ENCODE measurements at regions not wholly inside any gene's neighbourhood (a gene's known extent, or its start where the extent isn't known, plus 50 kb on each side); places are given as distances from the start of the nearest gene placed in this dataset.

DNA sequence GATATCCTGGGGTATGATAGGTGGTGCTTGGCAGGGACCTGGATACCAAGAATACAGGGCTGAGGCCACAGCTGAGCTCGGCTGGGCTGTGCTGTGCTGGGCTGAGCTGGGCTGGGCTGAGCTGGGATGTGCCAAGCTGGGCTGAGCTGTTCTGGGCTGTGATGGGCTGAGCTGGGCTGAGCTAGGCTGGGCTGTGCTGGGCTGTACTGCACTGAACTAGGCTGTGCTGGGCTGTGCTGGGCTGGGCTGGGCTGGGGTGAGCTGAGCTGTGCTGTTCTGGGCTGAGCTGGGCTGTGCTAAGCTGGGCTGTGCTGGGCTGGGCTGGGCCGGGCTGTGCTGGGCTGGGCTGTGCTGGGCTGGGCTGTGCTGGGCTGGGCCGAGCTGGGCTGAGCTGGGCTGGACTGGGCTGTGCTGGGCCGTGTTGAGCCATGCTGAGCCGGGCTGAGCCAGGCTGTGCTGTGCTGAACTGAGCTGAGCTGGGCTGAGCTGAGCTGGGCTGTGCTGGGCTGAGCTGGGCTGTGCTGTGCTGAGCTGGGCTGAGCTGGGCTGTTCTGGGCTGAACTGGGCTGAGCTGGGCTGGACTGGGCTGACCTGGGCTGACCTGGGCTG lies 94.7 kb upstream of the ACTRT2 start:
- H3K27ac ChIP-seq (ENCODE audit: low read length): no peak overlapping the region

DNA sequence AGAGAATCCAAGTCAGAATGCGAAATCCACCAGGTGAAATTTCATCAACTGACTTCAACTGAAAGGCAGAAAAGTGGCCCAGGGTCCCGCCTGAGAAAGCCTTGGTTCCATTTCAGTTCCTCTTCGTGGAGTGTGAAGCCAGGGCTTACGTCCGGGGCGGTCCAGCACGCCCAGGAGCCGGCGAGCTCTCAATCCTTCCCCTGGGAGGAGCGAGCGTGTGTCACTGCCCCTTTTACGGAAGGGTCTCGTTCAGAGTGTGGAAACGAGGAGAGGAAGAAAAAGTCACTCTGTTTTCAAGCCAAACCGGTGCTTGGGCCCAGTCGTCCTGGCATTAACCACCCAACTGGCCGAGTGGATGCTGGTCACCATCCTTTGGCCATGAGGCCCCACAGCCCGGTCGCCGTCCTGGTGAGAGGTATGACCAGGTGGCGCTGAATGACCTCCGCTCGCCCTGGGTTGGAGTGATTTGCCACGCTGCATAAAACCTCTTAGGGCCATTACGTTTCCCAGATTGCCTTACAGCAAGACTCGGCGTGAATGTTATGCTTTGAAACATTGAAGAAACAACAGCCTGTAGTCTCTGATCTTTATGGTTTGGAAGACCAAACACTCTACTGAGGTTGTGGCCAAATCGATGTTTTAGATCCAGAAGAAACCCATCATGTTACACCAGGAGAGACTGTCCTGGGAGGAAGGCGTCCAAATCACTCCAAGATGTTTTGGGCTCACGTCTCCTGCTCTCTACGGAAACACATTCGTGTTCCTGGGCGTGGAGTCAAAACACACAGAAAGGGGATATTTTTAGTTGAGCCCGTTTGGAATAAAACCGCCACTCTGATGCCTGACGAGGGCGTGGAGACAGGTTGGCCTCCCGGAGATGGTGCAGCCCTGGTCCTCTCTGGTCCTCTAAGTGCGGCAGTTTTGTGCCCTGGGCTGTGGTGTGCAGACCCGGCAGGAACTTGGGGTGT lies 93.6 kb upstream of the ACTRT2 start:
- Histone ChIP-seq H3K27me3 (ENCODE audit: control insufficient read depth, insufficient read depth, low read length) (peaks cover 76% of the 10 kb centered on the region), H3K9me3 (replicated peaks; ENCODE audit: control insufficient read depth, low read depth, low read length) (peaks cover 4% of the 10 kb centered on the region), H3K36me3 (ENCODE audit: control insufficient read depth, insufficient read depth, low read length) (no peaks in the 10 kb centered on the region), H3K4me3 (ENCODE audit: low read length) (no peak overlapping the region), H3K4me1 (ENCODE audit: control insufficient read depth, insufficient read depth, low read length) (peaks cover 23% of the 10 kb centered on the region), H3K27ac (ENCODE audit: low read length) (no peak overlapping the region)
- DNase-seq: peak; percentile 85
- 28% methylated on average over 38 of the region's 40 CpGs for WGBS (ENCODE audit: insufficient coverage)

More for the DNA sequence above, 94.7 kb upstream of the ACTRT2 start:
- Histone ChIP-seq H3K27me3 (ENCODE audit: control insufficient read depth, insufficient read depth, low read length) (peaks cover 64% of the 10 kb centered on the region), H3K9me3 (replicated peaks; ENCODE audit: control insufficient read depth, low read depth, low read length) (peaks cover 4% of the 10 kb centered on the region), H3K4me3 (ENCODE audit: low read length) (no peak overlapping the region), H3K4me1 (ENCODE audit: control insufficient read depth, insufficient read depth, low read length) (peaks cover 23% of the 10 kb centered on the region), H3K36me3 (ENCODE audit: control insufficient read depth, insufficient read depth, low read length) (no peaks in the 10 kb centered on the region)
- DNase-seq: no peak
- WGBS (ENCODE audit: insufficient coverage): 79% methylated on average over 5 of the region's 5 CpGs

DNA sequence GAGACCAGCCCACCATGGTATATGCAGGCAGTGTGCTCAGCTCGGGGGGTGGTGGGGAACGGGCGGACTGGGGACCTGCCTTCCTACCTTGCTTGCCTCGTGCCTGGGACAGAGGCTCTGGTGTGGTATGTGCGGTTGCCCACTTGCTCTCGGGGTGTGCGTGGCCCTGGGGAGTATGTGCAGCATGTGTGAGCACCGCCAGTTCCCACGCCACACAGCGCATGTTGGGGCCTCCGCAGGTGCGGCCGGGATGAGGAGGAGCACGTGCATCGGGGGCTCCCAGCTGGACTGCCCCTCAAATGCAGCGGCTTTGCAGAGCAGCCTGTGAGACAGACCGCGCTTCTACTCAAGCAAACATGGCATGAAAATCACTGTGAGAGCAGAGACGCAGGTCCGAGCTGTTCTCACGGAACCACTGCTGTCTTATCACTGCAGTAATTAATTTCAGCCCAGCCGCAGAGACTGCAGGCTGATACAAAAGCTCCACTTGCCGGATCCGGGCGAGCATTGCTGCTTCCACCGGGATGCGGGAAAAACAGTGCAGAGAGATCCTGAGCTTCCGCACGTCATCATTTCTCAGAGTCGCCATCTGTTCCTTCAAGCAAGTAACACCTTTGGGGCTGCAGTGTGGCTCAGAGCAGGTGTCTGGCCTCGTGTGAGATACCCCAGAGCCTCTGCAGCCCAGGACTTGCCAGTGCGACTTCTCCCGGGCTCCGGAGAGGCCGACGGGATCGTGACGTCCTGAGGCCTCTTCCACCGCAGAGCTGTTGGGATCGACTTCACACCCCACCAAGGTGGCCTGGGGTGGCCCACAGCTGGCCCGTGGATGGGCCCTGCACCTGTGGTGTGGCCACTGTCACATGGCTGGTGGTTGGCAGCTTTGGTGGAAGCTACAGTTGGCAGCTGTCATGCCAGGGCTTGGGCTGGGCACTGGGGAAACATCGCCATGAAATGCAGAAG lies 92.6 kb upstream of the ACTRT2 start:
- WGBS (ENCODE audit: insufficient coverage): 33% methylated on average over 41 of the region's 42 CpGs
- H3K27me3 ChIP-seq (ENCODE audit: control insufficient read depth, insufficient read depth, low read length): peaks cover 81% of the 10 kb centered on the region
- no peak for DNase-seq
- peaks cover 4% of the 10 kb centered on the region for H3K9me3 ChIP-seq (replicated peaks; ENCODE audit: control insufficient read depth, low read depth, low read length)
- H3K27ac ChIP-seq (ENCODE audit: low read length): no peak overlapping the region
- no peak overlapping the region for H3K4me3 ChIP-seq (ENCODE audit: low read length)
- no peaks in the 10 kb centered on the region for H3K36me3 ChIP-seq (ENCODE audit: control insufficient read depth, insufficient read depth, low read length)
- peaks cover 23% of the 10 kb centered on the region for H3K4me1 ChIP-seq (ENCODE audit: control insufficient read depth, insufficient read depth, low read length)

DNA sequence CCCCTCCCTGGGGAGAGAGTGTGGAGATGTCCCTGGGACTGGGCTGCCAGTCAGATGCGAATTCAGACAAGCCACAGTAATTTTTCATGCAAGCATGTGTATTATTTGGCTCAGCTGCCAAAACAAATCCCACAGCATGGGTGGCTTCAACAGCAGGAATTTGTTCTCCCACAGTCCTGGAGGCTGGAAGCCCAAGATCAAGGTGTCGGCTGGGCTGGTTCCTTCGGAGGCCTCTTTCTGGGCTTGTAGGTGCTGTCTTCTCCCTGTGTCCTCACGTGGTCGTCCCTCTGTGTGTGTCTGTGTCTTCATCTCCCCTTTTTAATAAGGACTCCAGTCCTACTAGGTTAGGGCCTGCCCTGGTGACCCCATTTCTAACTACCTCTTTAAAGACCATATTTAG lies 91.9 kb upstream of the ACTRT2 start:
- no peak overlapping the region for H3K27ac ChIP-seq (ENCODE audit: low read length)
- H3K27me3 ChIP-seq (ENCODE audit: control insufficient read depth, insufficient read depth, low read length): peaks cover 83% of the 10 kb centered on the region
- no peaks in the 10 kb centered on the region for H3K36me3 ChIP-seq (ENCODE audit: control insufficient read depth, insufficient read depth, low read length)
- WGBS (ENCODE audit: insufficient coverage): 64% methylated on average over 3 of the region's 5 CpGs
- H3K4me1 ChIP-seq (ENCODE audit: control insufficient read depth, insufficient read depth, low read length): peaks cover 23% of the 10 kb centered on the region
- no peak for DNase-seq
- H3K4me3 ChIP-seq (ENCODE audit: low read length): no peak overlapping the region
- peaks cover 4% of the 10 kb centered on the region for H3K9me3 ChIP-seq (replicated peaks; ENCODE audit: control insufficient read depth, low read depth, low read length)

DNA sequence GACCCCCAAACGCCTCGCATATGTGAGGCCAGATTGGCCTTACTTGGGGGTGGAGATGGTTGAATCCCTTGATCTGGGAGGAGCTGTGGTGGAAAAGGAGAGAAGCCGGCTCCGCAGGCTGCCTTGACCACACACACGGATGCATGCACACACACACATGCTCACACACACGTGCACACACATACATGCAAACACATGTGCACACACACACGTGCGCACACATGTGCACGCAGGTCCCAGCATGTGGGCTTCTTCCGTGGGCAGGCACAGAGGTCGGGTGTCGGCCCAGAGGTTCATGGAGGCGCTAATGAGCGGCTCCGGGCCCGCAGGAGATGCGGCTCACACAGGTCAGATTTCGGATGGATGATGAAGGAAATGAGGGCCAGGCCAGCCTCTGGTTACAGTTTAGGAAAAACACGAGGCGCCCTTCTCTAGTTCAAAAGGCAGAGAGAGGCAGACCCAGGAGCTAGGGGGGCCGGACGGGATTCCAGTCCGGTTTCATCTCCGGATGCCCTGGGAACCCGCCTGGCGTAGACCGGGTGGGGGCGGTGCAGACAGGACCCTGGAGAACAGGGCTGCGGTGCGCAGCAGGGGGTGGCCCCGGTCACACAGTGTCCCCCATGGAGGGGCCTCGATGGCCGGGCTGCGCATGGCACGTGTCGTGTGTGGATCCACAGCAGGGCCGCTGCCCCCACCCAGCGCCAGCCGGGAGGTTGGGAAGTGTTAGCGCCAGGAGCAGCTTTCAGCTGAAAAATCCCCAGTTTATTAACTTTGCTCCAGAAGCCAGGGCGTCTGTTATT lies 91.1 kb upstream of the ACTRT2 start:
- Histone ChIP-seq H3K9me3 (replicated peaks; ENCODE audit: control insufficient read depth, low read depth, low read length) (peaks cover 4% of the 10 kb centered on the region), H3K27me3 (ENCODE audit: control insufficient read depth, insufficient read depth, low read length) (peaks cover 89% of the 10 kb centered on the region), H3K27ac (ENCODE audit: low read length) (no peak overlapping the region), H3K36me3 (ENCODE audit: control insufficient read depth, insufficient read depth, low read length) (no peaks in the 10 kb centered on the region), H3K4me1 (ENCODE audit: control insufficient read depth, insufficient read depth, low read length) (peaks cover 23% of the 10 kb centered on the region), H3K4me3 (ENCODE audit: low read length) (no peak overlapping the region)
- no peak for DNase-seq
- WGBS (ENCODE audit: insufficient coverage): 41% methylated on average over 29 of the region's 41 CpGs

DNA sequence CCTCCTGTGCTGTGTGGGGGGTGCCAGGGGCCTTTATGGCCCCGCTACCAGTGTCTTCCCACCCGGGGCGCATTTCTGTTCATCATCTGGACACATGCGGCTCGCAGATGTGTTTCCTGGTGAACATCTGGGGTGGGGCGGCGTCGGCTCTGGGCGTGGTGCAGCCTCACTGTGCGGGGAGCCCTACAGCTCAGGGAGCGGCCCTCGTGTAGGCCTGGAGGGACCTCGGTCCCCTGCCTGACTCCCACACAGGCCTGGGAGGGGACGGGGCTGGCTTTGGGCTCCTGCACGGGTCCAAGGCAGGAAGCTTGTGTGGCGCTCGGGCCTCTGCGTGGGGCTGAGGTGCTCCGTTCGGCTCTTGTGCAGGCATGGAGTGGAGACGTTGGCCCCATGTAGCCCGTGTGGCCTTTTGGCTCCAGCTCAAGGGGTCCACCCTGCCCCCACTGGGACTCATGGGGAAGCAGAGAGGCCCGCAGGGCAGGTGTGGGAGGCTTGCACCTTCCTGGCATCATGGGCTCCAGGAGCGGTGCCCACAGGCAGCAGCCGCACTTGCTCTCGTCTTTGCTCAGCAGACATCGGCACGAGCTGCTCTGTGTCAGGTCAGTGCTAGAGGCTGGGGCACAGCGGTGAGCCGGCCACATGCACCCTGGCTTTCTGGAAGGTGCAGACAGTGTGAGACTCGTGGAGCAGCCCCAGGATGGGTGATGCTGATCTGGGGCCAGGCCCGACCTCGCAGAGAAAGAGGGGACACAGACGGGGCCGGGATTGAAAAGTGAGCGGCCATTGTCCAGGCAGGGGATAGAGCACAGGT lies 90.1 kb upstream of the ACTRT2 start:
- no peak for DNase-seq
- Histone ChIP-seq H3K4me3 (ENCODE audit: low read length) (no peak overlapping the region), H3K27me3 (ENCODE audit: control insufficient read depth, insufficient read depth, low read length) (peaks cover 91% of the 10 kb centered on the region), H3K36me3 (ENCODE audit: control insufficient read depth, insufficient read depth, low read length) (no peaks in the 10 kb centered on the region), H3K27ac (ENCODE audit: low read length) (no peak overlapping the region), H3K4me1 (ENCODE audit: control insufficient read depth, insufficient read depth, low read length) (peaks cover 21% of the 10 kb centered on the region), H3K9me3 (replicated peaks; ENCODE audit: control insufficient read depth, low read depth, low read length) (peaks cover 4% of the 10 kb centered on the region)
- WGBS (ENCODE audit: insufficient coverage): 46% methylated on average over 31 of the region's 36 CpGs

DNA sequence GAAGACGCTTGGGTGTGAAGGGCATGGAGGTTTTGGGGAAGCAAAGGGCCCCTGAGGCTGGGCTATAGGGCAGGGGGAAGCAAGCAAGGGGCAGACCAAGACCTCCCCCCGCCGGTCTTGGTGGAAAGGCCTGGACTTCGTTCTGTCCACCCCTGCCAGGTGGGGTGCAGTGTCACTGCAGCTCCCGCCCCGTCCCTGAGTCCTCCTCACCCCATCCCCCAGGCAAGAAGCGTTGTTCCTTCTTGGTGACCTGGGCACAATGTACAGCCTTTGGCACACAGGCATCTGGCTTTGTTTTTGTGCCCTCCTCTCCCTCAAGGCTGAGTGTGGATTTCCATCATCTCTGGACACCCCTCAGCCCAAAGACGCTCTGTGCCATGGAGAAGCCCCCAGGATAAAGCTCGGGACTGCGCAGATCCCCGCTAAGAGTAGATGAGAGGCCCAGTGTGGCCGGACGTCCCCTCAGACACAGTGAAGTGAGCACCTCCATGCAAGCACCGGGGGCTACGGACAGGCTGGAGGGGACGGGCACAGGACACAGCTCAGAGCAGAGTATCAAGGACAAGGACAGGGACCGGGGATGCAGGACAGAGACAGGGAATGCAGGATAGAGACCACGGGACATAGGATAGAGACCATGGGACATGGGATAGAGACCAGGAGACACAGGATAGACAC lies 89.4 kb upstream of the ACTRT2 start:
- 86% methylated on average over 18 of the region's 18 CpGs for WGBS (ENCODE audit: insufficient coverage)
- DNase-seq: no peak
- H3K36me3 ChIP-seq (ENCODE audit: control insufficient read depth, insufficient read depth, low read length): no peaks in the 10 kb centered on the region
- H3K4me1 ChIP-seq (ENCODE audit: control insufficient read depth, insufficient read depth, low read length): peaks cover 17% of the 10 kb centered on the region
- peaks cover 4% of the 10 kb centered on the region for H3K9me3 ChIP-seq (replicated peaks; ENCODE audit: control insufficient read depth, low read depth, low read length)
- no peak overlapping the region for H3K4me3 ChIP-seq (ENCODE audit: low read length)
- H3K27me3 ChIP-seq (ENCODE audit: control insufficient read depth, insufficient read depth, low read length): peaks cover 89% of the 10 kb centered on the region
- no peak overlapping the region for H3K27ac ChIP-seq (ENCODE audit: low read length)

DNA sequence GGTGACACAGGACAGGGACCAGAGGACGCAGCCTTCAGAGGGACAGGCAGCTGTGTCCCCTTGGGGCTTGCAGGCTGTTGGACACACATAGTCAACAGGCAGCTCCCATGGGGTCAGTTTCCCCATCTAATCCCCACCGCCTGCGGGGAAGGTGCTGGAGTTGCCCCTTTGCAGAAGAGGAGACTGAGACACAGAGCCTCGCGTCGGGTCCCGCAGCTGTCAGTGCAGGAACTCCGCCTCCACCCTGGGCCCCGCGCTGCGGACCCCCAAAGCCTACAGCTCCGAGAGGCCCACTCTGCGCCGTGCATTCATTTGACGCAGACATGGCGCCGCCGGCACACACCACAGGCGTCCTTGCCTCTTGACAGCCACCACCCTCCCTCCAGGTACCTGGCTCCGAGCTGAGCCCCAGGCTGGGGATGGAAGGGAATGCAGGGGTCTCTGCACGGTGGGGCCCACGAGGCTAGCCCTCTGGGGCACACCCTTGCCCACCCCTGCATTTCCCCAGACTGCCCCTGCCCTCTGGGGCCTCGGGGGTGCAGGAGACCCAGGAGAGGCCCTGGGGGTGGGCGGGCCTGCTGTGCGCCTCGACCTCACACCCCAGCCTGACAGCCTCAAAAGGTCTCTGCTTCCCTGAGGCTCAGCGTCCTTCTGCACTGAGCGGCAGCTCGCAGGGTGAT lies 88.5 kb upstream of the ACTRT2 start:
- peaks cover 13% of the 10 kb centered on the region for H3K4me1 ChIP-seq (ENCODE audit: control insufficient read depth, insufficient read depth, low read length)
- peaks cover 80% of the 10 kb centered on the region for H3K27me3 ChIP-seq (ENCODE audit: control insufficient read depth, insufficient read depth, low read length)
- H3K4me3 ChIP-seq (ENCODE audit: low read length): no peak overlapping the region
- peaks cover 4% of the 10 kb centered on the region for H3K9me3 ChIP-seq (replicated peaks; ENCODE audit: control insufficient read depth, low read depth, low read length)
- H3K27ac ChIP-seq (ENCODE audit: low read length): no peak overlapping the region
- H3K36me3 ChIP-seq (ENCODE audit: control insufficient read depth, insufficient read depth, low read length): no peaks in the 10 kb centered on the region
- WGBS (ENCODE audit: insufficient coverage): 67% methylated on average over 13 of the region's 29 CpGs
- no peak for DNase-seq
